ENCODE measurements at regions not wholly inside any gene's neighbourhood (a gene's known extent, or its start where the extent isn't known, plus 50 kb on each side); places are given as distances from the start of the nearest gene placed in this dataset.

DNA sequence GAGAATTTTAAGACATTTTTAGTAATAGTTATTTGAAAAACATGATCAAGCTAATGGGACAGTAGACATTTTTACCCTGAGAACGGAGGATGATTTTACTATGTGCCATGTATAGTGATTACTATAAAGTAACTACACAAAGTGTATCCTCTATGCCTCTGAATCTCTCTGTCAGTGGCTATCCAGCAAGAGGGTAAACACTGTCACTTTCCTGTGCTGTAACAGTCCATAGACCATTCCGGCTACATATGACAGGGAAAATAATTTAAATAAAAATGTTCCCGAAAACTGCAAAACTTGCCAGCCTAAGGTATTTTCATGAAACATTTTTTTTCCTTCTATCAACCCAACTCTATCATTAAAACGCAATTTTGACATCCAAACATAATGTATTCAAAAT is 1632.2 kb upstream of the ACVR2A start:
- 93 to 94% methylated on average over 4 of the region's 4 CpGs for WGBS, 2 donors
- intact Hi-C loops (cut with DNase I) = no loop called here
- H3K36me3 ChIP-seq = no peaks in the 10 kb centered on the region
- H3K4me3 ChIP-seq (replicated peaks in 1 of 3) = no peak overlapping the region
- H3K27me3 ChIP-seq = no peaks in the 10 kb centered on the region
- H3K27ac ChIP-seq = no peak overlapping the region
- H3K9me3 ChIP-seq = no peaks in the 10 kb centered on the region
- no peaks in the 10 kb centered on the region for H3K4me1 ChIP-seq
- no peak for DNase-seq
- TF ChIP-seq POLR2A (IDR thresholded peaks at IDR 0.05) = no peak
- TF ChIP-seq, protein P1, sequence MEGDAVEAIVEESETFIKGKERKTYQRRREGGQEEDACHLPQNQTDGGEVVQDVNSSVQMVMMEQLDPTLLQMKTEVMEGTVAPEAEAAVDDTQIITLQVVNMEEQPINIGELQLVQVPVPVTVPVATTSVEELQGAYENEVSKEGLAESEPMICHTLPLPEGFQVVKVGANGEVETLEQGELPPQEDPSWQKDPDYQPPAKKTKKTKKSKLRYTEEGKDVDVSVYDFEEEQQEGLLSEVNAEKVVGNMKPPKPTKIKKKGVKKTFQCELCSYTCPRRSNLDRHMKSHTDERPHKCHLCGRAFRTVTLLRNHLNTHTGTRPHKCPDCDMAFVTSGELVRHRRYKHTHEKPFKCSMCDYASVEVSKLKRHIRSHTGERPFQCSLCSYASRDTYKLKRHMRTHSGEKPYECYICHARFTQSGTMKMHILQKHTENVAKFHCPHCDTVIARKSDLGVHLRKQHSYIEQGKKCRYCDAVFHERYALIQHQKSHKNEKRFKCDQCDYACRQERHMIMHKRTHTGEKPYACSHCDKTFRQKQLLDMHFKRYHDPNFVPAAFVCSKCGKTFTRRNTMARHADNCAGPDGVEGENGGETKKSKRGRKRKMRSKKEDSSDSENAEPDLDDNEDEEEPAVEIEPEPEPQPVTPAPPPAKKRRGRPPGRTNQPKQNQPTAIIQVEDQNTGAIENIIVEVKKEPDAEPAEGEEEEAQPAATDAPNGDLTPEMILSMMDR (IDR thresholded peaks at IDR 0.05) = no peak

GRCh38 chr2:146209842-146210275 is 1635.0 kb upstream of the ACVR2A start:
- DNase-seq = no peak
- WGBS, 2 donors = 91 to 92% methylated on average over 3 of the region's 3 CpGs

DNA sequence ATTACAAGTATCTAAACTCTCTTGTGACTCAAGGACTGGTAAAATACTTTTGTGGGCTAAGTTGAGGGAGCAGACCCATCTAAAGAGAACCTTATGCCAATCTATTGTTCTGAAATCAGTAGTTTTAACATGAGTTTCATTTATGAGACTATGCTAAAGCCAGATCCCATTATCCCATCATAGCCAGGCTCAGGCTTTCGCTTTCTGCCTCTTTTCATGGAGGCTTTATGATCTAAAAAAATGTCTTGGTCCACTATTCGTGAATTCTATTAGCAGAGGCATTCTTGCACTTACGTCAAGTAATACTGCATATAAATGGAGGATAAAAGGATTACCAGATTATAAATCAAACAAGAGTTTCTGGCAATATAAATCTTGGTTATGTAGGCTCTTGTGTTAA is 1636.9 kb upstream of the ACVR2A start:
- H3K27ac ChIP-seq = no peak overlapping the region
- H3K9me3 ChIP-seq = no peaks in the 10 kb centered on the region
- no peak overlapping the region for H3K4me3 ChIP-seq (replicated peaks in 1 of 3)
- no peaks in the 10 kb centered on the region for H3K27me3 ChIP-seq
- H3K4me1 ChIP-seq = no peaks in the 10 kb centered on the region
- H3K36me3 ChIP-seq = no peaks in the 10 kb centered on the region
- intact Hi-C loops (cut with DNase I) = no loop called here
- DNase-seq = no peak
- TF ChIP-seq, protein P1 (IDR thresholded peaks at IDR 0.05) = no peak
- no peak for TF ChIP-seq POLR2A (IDR thresholded peaks at IDR 0.05)
- WGBS, 2 donors = 92 to 97% methylated on average over 3 of the region's 3 CpGs

More at GRCh38 chr2:146209842-146210275, 1635.0 kb upstream of the ACVR2A start:
- no peaks in the 10 kb centered on the region for H3K36me3 ChIP-seq
- H3K9me3 ChIP-seq = no peaks in the 10 kb centered on the region
- H3K27me3 ChIP-seq = no peaks in the 10 kb centered on the region
- H3K4me1 ChIP-seq = no peaks in the 10 kb centered on the region
- H3K4me3 ChIP-seq (replicated peaks in 1 of 3) = no peak overlapping the region
- TF ChIP-seq, protein P1 (IDR thresholded peaks at IDR 0.05) = no peak
- TF ChIP-seq POLR2A (IDR thresholded peaks at IDR 0.05) = no peak
- no peak overlapping the region for H3K27ac ChIP-seq
- intact Hi-C loops (cut with DNase I) = no loop called here

GRCh38 chr2:146207417-146207816 is 1637.4 kb upstream of the ACVR2A start:
- no peak overlapping the region for H3K4me3 ChIP-seq (replicated peaks in 1 of 3)
- intact Hi-C loops (cut with DNase I) = no loop called here
- H3K9me3 ChIP-seq = no peaks in the 10 kb centered on the region
- no peaks in the 10 kb centered on the region for H3K27me3 ChIP-seq
- TF ChIP-seq POLR2A (IDR thresholded peaks at IDR 0.05) = no peak
- TF ChIP-seq, protein P1 (IDR thresholded peaks at IDR 0.05) = no peak
- no peak for DNase-seq
- no peak overlapping the region for H3K27ac ChIP-seq
- no peaks in the 10 kb centered on the region for H3K4me1 ChIP-seq
- H3K36me3 ChIP-seq = no peaks in the 10 kb centered on the region
- 74 to 77% methylated on average over 1 of the region's 1 CpG for WGBS, 2 donors

- H3K4me3 ChIP-seq (replicated peaks in 1 of 3) = no peak overlapping the region
- intact Hi-C loops (cut with DNase I) = no loop called here
- H3K27me3 ChIP-seq = no peaks in the 10 kb centered on the region
- DNase-seq = no peak
- H3K4me1 ChIP-seq = no peaks in the 10 kb centered on the region
- no peaks in the 10 kb centered on the region for H3K9me3 ChIP-seq
- H3K27ac ChIP-seq = no peak overlapping the region
- WGBS, 2 donors = 88 to 89% methylated on average over 5 of the region's 5 CpGs
- no peak for TF ChIP-seq POLR2A (IDR thresholded peaks at IDR 0.05)
- TF ChIP-seq, protein P1 (IDR thresholded peaks at IDR 0.05) = no peak
- H3K36me3 ChIP-seq = no peaks in the 10 kb centered on the region
Measured at GRCh38 chr2:146203064-146203624, 1641.7 kb upstream of the ACVR2A start.
